DMS79 treated with DMSO at 0.1 percent for 48 hours (cell line): ENCODE measurements at regions not wholly inside any gene's neighbourhood (a gene's known extent, or its start where the extent isn't known, plus 50 kb on each side); places are given as distances from the start of the nearest gene placed in this dataset.
"Not testable (repeated sequence)": the region's sequence is repeated elsewhere in the genome, so short reads cannot be mapped to it uniquely, and the experiment has no call there.

ENCODE experiments used
- DNase-seq: peaks from one replicate; lab custom pipeline; 2025; lab: John Stamatoyannopoulos, UW

- no peak for DNase-seq
Observed at GRCh38 chr20:22070610-22071058, 365.2 kb downstream of the PAX1 start.

GRCh38 chr20:22063753-22064152 is 358.3 kb downstream of the PAX1 start:
- no peak for DNase-seq

DNA sequence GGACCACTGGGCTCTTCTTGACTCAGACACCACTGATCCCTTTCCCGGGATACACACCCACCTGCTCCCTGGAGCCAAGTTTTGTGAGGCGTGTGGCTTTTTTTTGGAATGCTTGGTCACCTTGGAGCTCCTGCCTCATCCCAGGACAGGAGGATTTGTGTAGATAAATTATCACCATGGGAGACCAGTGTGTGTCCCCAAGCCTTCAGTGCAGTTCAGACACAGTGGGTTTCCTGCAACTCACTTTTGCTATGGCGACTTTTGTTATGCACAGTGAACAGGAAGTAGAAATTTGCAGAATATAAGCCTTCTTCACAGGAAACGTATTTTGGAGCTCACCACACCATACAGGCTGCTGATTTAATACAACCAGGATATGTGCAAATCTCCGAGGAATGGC is 357.4 kb downstream of the PAX1 start:
- no peak for DNase-seq

DNA sequence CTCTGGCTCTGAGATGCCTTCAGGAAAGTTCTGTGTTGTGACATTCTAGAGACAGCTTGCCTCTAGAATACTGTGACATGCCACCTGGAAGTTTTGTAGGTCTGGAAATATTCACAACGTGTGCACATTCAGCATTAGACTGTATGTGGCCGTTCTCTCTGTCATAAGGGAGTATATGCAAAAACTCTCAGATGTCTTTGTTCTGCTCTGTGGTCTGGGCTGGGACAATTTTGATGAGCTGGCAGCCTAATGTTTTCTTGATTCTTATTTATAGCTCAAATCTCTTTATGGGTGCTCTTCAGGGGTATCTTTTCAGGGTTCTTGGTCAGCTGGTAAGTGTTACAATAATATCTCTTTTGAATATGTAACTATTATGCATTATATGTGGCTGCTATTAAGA is 355.1 kb downstream of the PAX1 start:
- DNase-seq, result no peak

DNA sequence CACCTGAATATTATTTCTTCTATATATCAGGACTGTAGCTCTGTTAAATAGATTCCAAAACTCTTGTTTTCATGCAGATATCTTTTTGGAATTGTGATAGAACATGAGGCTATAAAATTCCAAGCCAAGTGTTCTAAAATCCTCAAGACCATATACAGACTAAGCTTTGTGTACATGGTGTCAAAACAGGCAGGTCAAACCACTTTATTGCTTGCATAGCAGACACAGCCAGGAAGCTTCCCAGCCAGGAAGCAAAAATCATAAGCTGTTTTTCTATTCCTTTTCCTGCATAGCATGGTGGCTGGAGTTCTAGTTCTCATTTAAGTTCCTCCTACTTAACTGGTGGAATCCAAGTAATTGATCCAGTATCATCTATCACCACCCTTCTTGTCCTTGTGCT is 353.3 kb downstream of the PAX1 start:
- no peak for DNase-seq

GRCh38 chr20:22055981-22056380 is 350.5 kb downstream of the PAX1 start:
- no peak for DNase-seq

DNA sequence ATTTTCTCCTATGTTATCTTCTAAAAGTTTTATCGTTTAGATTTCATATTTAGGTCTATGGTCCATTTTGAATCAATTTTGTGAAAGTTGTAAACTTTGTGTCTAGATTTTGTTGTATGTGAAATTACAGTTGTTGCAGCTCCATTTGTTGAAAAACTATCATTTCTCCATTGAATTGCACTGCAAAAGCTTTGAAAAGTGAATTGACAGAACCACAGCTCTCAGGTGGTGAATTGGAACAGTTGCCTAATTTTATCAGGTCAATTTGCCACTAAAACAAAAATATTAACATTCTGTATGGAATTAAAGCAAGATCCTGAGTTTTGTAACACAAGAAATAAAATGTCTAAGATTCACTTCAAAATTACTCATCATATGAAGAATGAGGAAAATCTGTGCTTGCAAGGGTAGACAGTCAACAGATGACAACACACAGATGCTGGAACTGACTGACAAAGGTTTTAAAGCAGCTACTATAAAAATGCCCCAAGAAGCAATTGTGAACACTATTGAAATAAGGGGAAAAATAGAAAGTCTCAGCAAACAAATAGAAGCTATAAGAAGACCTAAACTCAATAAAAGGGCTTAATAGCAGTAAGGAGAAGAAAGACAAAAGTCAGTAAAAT is 346.7 kb downstream of the PAX1 start:
- DNase-seq, result no peak

- DNase-seq, result not testable (repeated sequence)
Observed at GRCh38 chr20:22045956-22046507, 340.6 kb downstream of the PAX1 start.

DNA sequence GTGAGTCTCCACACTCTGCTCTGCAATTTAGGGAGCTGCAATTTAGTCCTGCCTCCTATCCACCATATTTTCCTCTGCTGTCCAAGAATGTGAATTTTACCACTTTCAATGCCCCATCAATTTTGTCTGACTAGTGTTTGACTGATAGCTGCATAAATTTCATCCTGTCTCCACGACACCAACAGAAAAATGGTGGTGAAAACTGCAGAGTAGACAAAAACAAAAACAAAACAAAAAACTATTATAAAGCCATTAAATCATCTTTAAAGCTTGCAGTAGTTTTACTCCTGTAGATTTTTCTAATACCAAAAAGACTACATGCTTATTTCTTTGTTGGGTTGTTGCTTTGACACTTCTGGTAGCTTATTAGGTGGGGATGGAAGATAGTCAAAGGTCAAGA is 322.0 kb downstream of the PAX1 start:
- no peak for DNase-seq

DNA sequence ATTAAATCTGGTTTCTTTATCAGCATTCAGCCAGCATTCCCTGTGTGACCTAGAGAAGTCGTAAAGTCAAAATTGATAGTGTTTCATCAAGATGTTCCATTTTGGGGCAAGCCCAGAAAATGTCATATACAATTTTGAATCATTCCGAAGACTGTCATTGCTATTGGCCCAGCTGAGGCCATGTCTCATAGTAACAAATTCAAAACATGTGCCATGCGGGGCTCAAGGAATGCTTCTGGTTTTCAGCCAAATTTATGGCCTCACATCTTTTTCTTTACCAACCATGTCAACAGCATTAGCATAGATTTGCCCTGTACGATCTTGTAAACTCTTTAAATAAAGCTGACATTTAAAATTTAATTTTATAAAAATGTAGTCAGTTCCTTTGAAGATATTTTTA is 314.7 kb downstream of the PAX1 start:
- DNase-seq, result no peak

DNA sequence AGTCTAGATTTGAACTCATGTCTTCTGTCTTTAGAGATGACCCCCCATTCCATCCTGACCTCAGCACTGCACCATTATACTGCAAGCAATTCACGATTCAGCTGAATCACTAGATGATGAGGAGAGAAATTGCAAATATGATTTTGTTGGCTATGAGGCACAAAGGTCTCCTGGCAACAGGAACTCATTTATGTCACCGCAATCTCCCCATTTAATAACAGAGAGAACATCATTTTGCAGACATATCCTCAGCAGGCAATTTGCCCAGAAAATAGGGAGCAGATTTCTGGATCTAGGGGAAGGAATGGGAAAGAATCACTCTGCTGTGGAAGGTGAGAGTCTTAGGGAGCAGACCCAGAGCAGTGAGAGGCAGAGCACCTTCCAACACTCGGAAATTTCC is 303.0 kb downstream of the PAX1 start:
- DNase-seq, result no peak

DNA sequence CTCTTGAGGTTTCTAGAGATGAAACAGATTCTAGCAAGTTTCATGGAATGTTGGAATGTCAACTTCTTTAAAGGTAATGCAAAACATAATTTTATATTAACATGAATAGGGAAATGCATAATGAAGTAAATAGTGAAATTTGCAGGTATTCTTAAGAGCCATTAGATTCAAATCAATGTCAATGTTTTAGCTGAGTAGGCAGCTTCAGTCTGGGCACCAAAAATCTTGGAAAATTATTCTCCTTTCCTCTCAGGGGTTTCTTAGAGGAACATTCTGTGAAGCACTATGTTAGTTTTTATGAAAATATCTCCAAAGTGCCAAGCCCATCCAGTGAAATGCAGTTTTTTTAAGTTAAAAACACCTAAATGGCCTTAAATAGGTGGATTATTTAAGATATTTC is 300.8 kb downstream of the PAX1 start:
- DNase-seq, result no peak

DNA sequence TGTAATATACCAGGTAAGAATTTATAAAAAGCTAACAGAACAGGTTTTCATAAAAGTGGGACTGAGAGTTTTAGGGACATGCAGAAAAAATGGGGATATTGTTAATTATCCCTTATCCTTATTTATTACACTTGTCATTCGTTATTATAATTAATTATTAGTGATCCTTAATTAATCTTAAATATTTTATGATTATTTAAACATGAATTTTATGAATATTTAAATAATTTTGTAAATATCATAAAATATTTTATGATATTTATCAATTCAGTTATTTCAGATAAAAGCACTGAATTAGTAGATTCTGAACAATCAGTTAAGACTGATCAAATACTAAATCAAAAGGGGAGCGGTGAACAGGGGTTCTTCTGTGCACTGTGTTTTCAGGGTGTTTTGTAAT is 300.1 kb downstream of the PAX1 start:
- no peak for DNase-seq

DNA sequence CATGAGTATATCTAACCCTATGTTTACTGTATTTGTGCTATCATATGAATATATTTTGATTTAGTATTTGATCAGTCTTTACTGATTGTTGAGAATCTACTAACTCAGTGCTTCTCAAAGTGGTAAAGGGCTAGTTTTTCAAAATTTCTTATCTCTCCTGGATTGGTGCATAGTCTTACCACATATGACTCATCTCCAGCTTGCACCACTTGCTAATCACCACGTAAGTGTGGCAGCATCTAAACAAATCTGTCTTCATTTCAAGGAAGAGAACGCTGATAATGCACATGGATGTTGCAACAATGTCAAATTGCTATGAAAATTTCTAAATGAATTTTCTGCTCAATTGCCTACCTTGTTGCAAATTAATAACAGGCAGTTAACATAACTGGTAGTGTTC is 299.5 kb downstream of the PAX1 start:
- no peak for DNase-seq

DNA sequence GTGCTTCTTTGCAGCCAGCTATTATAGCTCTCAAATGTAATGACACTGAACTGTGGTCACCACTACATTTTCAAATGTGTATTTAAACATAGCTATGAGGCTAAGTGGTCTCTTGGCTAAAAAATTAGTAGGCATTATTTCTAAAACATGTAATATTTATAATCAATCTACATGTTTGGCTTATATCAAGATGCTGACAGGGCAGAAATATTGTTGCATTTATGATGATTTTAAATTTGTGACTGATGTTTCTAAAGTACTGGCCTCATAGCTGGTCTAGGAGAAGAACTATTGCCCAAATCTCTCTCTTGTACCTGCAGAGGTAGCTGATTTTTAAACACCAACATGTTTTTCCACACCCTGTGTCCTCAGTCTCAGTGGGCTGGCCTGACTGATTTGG is 298.2 kb downstream of the PAX1 start:
- DNase-seq, result no peak

GRCh38 chr20:22001886-22002285 is 296.4 kb downstream of the PAX1 start:
- DNase-seq, result no peak

DNA sequence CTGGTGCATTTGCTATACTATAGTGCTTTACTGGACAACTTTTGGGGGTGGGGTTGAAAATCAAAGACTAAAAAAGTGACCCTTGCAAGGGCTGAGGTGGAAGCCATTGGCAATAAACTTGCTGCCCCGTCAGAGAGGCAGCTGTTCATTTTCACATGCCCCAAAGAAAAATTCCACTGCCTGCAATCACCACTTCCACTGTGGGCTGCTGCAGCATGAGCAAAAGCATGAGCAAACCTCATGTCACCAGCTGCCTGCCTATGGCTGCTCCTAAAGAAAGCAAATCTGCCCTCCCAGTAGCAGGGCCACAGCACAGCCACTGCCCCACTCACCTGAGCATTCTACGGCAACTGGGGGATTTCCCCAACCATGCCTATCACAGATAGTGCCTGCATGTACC is 290.0 kb downstream of the PAX1 start:
- DNase-seq, result no peak

- DNase-seq, result no peak
Observed at GRCh38 chr20:21994203-21994602, 288.7 kb downstream of the PAX1 start.

GRCh38 chr20:21982559-21982958 is 277.1 kb downstream of the PAX1 start:
- no peak for DNase-seq

DNA sequence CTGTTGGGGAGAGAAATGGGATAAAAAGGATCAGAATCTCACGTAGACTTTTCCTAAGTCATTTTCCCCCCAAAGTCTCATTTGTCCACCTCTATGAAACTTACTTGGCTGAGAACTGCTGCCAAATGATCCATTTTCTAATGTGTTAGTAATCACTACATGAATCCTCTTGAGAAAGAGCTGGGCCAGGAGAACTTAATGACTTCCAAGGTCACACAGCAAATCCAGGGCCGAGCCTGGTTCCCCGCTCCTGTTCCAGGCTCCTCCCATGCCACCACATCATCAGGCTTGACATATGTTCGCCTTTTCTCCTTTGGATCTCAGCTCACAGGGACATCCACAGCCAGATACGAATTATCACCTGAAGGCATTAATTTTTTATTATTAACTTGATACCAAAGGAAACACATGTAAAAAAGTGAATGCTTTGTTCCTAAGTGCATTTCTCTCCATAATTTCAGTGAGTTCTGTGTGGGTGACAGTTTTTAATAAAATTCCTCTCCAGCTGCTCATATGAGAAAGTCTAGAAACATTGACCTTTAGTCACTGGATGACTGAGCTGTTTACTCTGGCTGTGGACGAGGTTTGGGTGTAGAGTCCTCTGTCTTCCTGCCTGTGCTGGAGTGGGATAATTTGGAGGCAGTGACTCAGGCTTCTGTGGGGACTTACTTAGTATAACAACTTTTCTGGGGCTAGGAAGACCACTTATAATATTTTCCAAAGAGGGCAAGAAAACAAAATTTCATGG is 276.3 kb downstream of the PAX1 start:
- no peak for DNase-seq

DNA sequence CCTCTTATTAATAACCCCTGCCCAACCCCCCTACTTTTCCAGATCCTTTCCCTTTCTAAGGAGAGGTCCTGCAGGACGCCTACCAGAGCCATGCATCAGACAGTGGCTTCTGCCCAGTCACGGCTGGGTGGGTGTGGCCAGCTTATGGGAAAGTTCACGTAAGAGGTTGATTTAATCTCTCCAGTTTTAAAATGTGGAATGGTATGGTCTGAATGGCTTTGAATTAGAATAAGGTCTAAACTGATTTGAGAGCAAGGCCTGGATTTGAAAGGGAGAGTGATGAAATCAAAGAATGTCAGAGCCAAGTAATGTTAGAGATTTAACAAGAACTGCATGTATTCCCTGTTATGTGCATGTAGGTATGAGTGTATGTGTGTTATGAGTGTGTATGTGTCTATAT is 275.7 kb downstream of the PAX1 start:
- DNase-seq, result no peak

DNA sequence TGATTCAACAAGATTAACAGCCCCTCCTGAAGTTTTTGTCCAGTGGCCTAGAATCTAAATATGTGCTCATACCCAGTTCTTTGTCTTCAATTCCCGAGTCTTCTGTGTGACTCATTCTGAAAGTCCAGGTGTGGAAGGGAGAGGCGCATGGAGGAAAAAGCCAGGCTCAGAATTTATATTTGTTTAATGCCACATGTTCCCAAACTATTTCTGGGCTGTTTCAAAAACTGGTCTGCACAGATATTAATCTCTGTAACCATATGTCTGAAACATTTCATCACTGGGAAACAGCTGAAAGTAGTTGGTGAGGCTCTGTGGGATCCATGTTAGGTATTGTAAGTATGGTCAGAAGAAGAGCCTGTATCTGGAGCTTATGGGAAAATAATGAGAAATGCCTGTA is 266.0 kb downstream of the PAX1 start:
- no peak for DNase-seq

DNA sequence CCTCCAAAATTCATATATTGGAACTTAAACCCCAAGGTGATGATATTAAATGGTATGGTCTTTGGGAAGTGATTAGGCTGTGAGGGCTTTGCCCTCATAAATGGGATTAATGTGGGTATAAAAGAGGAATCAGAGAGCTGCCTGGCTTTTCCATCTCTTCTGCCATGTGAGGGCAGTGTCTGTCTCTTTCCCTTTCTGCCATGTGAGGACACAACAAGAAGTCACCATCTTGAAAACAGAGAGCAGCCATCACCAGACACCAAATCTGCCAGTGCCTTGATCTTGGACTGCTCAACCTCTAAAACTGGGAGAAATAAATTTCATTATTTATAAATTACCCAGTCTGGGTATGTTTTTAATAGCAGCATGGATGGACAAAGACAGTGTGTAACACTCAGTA is 263.0 kb downstream of the PAX1 start:
- DNase-seq, result no peak

DNA sequence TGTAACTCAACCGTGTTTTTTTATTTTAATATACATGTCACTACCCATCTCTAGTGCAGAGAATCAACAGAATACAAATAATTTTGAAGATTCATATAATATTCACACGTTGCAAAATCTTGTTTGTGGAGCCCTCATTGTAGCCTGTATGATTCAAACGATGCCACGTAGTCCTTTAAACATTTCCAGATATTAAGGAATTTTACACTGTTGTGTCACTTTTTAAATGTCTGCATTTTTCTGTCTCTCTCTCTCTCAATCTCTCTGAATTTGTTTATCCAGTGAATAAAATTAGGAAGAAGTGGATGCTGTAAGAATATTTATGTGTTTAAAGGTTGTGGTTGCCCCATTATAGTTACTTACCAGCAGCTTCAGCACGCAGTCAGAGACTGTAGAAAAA is 262.0 kb downstream of the PAX1 start:
- DNase-seq, result no peak
